B cell (primary cell): ENCODE measurements at regions not wholly inside any gene's neighbourhood (a gene's known extent, or its start where the extent isn't known, plus 50 kb on each side); places are given as distances from the start of the nearest gene placed in this dataset.

Experiments
- ATAC-seq: fragments of 200-7000 bp; cut with Tn5 transposase; one replicate; pipeline ENCODE4 v1.10.0; 2021; ENCODE audit warnings: low read depth, mild to moderate bottlenecking, moderate number of reproducible peaks, moderate library complexity
- CTCF ChIA-PET: fragments of 350-600 bp; sonication (Branson Sonifier 250); formaldehyde crosslinking; loops from one replicate; lab custom pipeline; 2021; ENCODE audit warnings: antibody characterized with exemption, inconsistent platforms; lab: Charles Lee
- POLR2A ChIA-PET: fragments of 350-600 bp; sonication (Branson Sonifier 250); formaldehyde crosslinking; loops from one replicate; lab custom pipeline; 2021; ENCODE audit warnings: antibody characterized with exemption; lab: Charles Lee
- DNase-seq: peaks from one replicate; pipeline ENCODE4 v3.0.0; 2013
- H2AFZ ChIP-seq: 2 replicates; pipeline ENCODE4 v1.6.1; 2012; ENCODE audit warnings: mild to moderate bottlenecking, low read depth, low read length; ENCODE audit not compliant: insufficient read depth, poor library complexity, severe bottlenecking
- H3K27ac ChIP-seq, 2 donors: 1 replicate in 1 of 2; 2 replicates in 1 of 2; pipeline ENCODE4 v1.5.1; 2012 to 2013; ENCODE audit warnings: low read length in 2 of 2, mild to moderate bottlenecking in 2 of 2, moderate library complexity in 1 of 2
- H3K27me3 ChIP-seq, 4 experiments: fragments of 200-600 bp in 1 of 4; sonication (generic) in 1 of 4; replicated peaks in 1 of 4; 1 replicate in 2 of 4; 2 replicates in 2 of 4; pipeline versions ENCODE4 v1.6.1 to v1.7.0; 2013 to 2016; ENCODE audit warnings: low read length in 3 of 4, mild to moderate bottlenecking in 2 of 4, mixed read lengths in 1 of 4, moderate library complexity in 1 of 4; ENCODE audit not compliant: insufficient read depth in 4 of 4, control insufficient read depth in 3 of 4; ENCODE audit errors: control extremely low read depth in 1 of 4
- H3K36me3 ChIP-seq, 2 experiments: replicated peaks in 1 of 2; 1 replicate in 1 of 2; 2 replicates in 1 of 2; pipeline versions ENCODE4 v1.6.1 to v1.7.1; 2013; ENCODE audit warnings: low read length in 1 of 2; ENCODE audit not compliant: insufficient read depth in 2 of 2, control insufficient read depth in 1 of 2; ENCODE audit errors: control extremely low read depth in 1 of 2, extremely low read depth in 1 of 2
- H3K4me1 ChIP-seq, 2 donors: fragments of 200-600 bp in 1 of 2; sonication (generic) in 1 of 2; 1 replicate in 1 of 2; 2 replicates in 1 of 2; pipeline versions ENCODE4 v1.5.1 to v1.6.1; 2013 to 2017; ENCODE audit warnings: low read length in 2 of 2; ENCODE audit not compliant: control insufficient read depth in 2 of 2, insufficient read depth in 2 of 2
- H3K4me2 ChIP-seq: replicated peaks from 2 replicates; pipeline ENCODE3; 2012; ENCODE audit warnings: mild to moderate bottlenecking, low read depth, low read length; ENCODE audit not compliant: poor library complexity, severe bottlenecking
- H3K4me3 ChIP-seq, 5 experiments: fragments of 200-600 bp in 1 of 5; sonication (generic) in 1 of 5; 1 replicate in 3 of 5; 2 replicates in 2 of 5; pipeline versions ENCODE4 v1.5.1 to v1.7.0; 2011 to 2016; ENCODE audit warnings: low read length in 4 of 5, mild to moderate bottlenecking in 4 of 5, low read depth in 2 of 5, control low read depth in 1 of 5, moderate library complexity in 1 of 5; ENCODE audit not compliant: insufficient read depth in 1 of 5; ENCODE audit errors: control extremely low read depth in 1 of 5, extremely low read depth in 1 of 5
- H3K79me2 ChIP-seq: fragments of 200-600 bp; sonication (generic); one replicate; pipeline ENCODE4 v1.6.0; 2016; ENCODE audit warnings: low read length; ENCODE audit not compliant: control insufficient read depth, insufficient read depth
- H3K9ac ChIP-seq: fragments of 200-600 bp; sonication (generic); 2 replicates; pipeline ENCODE4 v1.6.1; 2017; ENCODE audit warnings: mild to moderate bottlenecking, low read length, moderate library complexity
- H3K9me3 ChIP-seq, 3 donors: one replicate each; pipeline versions ENCODE4 v1.6.1 to v1.7.1; 2013; ENCODE audit warnings: low read length in 2 of 3; ENCODE audit not compliant: control insufficient read depth in 2 of 3, insufficient read depth in 1 of 3; ENCODE audit errors: control extremely low read depth in 1 of 3
- H4K20me1 ChIP-seq: 2 replicates; pipeline ENCODE4 v1.6.0; 2012; ENCODE audit warnings: mild to moderate bottlenecking, low read length; ENCODE audit not compliant: insufficient read depth, control insufficient read depth, poor library complexity, severe bottlenecking
- H3K27ac Mint-ChIP-seq: one replicate; pipeline ENCODE4 v1.8.0; 2021; ENCODE audit warnings: mixed read lengths
- H3K27me3 Mint-ChIP-seq: one replicate; pipeline ENCODE4 v1.8.0; 2021; ENCODE audit warnings: mixed read lengths
- H3K4me1 Mint-ChIP-seq: one replicate; pipeline ENCODE4 v1.8.0; 2021; ENCODE audit warnings: mixed read lengths
- H3K4me3 Mint-ChIP-seq: one replicate; pipeline ENCODE4 v1.8.0; 2021; ENCODE audit warnings: mixed read lengths
- H3K9me3 Mint-ChIP-seq: one replicate; pipeline ENCODE4 v1.8.0; 2022; ENCODE audit warnings: mixed read lengths; ENCODE audit not compliant: insufficient read depth
- CTCF ChIP-seq: fragments of 200-600 bp; IDR thresholded peaks from one replicate; pipeline ENCODE4 v1.8.0; 2022; ENCODE audit warnings: antibody characterized with exemption, mild to moderate bottlenecking
- EZH2 ChIP-seq: IDR thresholded peaks from 2 replicates; pipeline ENCODE4 v1.6.1; 2012; ENCODE audit warnings: borderline replicate concordance, low read depth, mild to moderate bottlenecking, moderate library complexity, low read length; ENCODE audit not compliant: insufficient read depth, poor library complexity, severe bottlenecking
- WGBS: methylation state at CpG from one replicate; pipeline ENCODE4 v1.1.5; 2013; ENCODE audit warnings: missing lambda C conversion rate; ENCODE audit not compliant: insufficient coverage; 5-methylcytosine and 5-hydroxymethylcytosine counted together
- intact Hi-C: fragments of 100-400 bp; cut with micrococcal nuclease; formaldehyde crosslinking; loops from one replicate; pipeline ENCODE4 v1.10.0; 2022

- no peak for ATAC-seq
- no peak for TF ChIP-seq EZH2
- no peak for TF ChIP-seq CTCF
Measured at GRCh38 chr2:7309582-7309981, 392.4 kb downstream of the RNF144A start.

GRCh38 chr2:7324706-7325105 lies 407.5 kb downstream of the RNF144A start:
- Histone ChIP-seq H3K27me3 (peaks cover 0 to 3% (median 0%) of the 10 kb centered on the region in 4 experiments), H3K4me1 (no peaks in the 10 kb centered on the region), H3K9ac (no peak overlapping the region), H3K79me2 (no peaks in the 10 kb centered on the region), H3K4me2 (no peak overlapping the region), H3K27ac (no peak overlapping the region), H3K4me3 (no peak overlapping the region), H2AFZ (no peak overlapping the region), H3K36me3 (no peaks in the 10 kb centered on the region), H3K9me3 (peaks cover 0 to 3% (median 0%) of the 10 kb centered on the region in 3 donors), H4K20me1 (no peaks in the 10 kb centered on the region)
- H3K27me3 Mint-ChIP-seq = peaks cover 20% of the 10 kb centered on the region
- POLR2A ChIA-PET = no interaction called here
- no peaks in the 10 kb centered on the region for H3K9me3 Mint-ChIP-seq
- H3K4me3 Mint-ChIP-seq = no peak overlapping the region
- 89% methylated on average over 24 of the region's 24 CpGs for WGBS
- CTCF ChIA-PET = no interaction called here
- DNase-seq (no peak), ATAC-seq (no peak)
- TF ChIP-seq CTCF (no peak), EZH2 (no peak)
- no peaks in the 10 kb centered on the region for H3K4me1 Mint-ChIP-seq
- H3K27ac Mint-ChIP-seq = no peak overlapping the region
- intact Hi-C loops = no loop called here

More at GRCh38 chr2:7309582-7309981, 392.4 kb downstream of the RNF144A start:
- no peaks in the 10 kb centered on the region for H4K20me1 ChIP-seq
- POLR2A ChIA-PET = no interaction called here
- no peak overlapping the region for H3K9ac ChIP-seq
- H3K4me2 ChIP-seq = no peak overlapping the region
- no peak overlapping the region for H3K27ac ChIP-seq
- no peak overlapping the region for H2AFZ ChIP-seq
- Mint-ChIP-seq H3K27me3 (peaks cover 7% of the 10 kb centered on the region), H3K4me3 (no peak overlapping the region), H3K27ac (no peak overlapping the region), H3K9me3 (no peaks in the 10 kb centered on the region), H3K4me1 (no peaks in the 10 kb centered on the region)
- intact Hi-C loops = no loop called here
- no peaks in the 10 kb centered on the region for H3K4me1 ChIP-seq
- no peaks in the 10 kb centered on the region for H3K79me2 ChIP-seq
- no peak for DNase-seq
- 100% methylated on average over 1 of the region's 6 CpGs for WGBS
- H3K9me3 ChIP-seq = no peaks in the 10 kb centered on the region
- CTCF ChIA-PET = no interaction called here
- H3K27me3 ChIP-seq = no peaks in the 10 kb centered on the region
- no peak overlapping the region for H3K4me3 ChIP-seq
- no peaks in the 10 kb centered on the region for H3K36me3 ChIP-seq
